ENCODE measurements at regions not wholly inside any gene's neighbourhood (a gene's known extent, or its start where the extent isn't known, plus 50 kb on each side); places are given as distances from the start of the nearest gene placed in this dataset.

DNA sequence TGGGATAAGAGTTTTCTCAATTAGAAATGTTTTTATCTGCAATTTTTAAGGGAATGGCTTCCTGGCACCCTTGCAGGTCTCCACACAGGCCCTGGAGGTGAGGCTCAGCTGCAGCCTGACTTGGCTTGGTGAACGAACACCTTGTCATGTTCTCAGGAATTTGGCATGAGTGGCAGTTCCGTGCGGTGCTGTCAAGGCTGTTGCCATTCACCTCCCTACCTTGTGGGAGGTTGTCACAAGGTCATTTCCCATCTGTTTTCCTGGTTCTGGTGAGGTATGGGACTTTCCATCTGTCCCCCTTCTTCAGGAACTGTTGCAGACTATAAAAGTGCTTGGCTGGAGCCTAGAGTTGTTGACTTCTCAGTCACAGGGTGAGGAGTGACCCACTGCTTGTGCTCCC lies 82.9 kb downstream of the ELOVL4 start:
- TF ChIP-seq CTCF (conservative IDR thresholded peaks at IDR 0.05; ENCODE audit: low read depth, low read length): no peak
- Histone ChIP-seq H3K36me3 (ENCODE audit: insufficient read depth) (no peaks in the 10 kb centered on the region), H4K20me1 (ENCODE audit: insufficient read depth) (no peaks in the 10 kb centered on the region), H3K4me1 (ENCODE audit: low read depth, poor library complexity, severe bottlenecking) (peaks cover 7% of the 10 kb centered on the region), H3K4me2 (no peak overlapping the region), H3K4me3 (IDR thresholded peaks at IDR 0.05; ENCODE audit: insufficient read depth, low read depth, low read length) (no peak overlapping the region), H3K79me2 (ENCODE audit: insufficient read depth, low read depth) (no peaks in the 10 kb centered on the region), H3K9ac (no peak overlapping the region), H2AFZ (ENCODE audit: low read depth) (no peak overlapping the region), H3K27ac (no peak overlapping the region), H3K27me3 (ENCODE audit: insufficient read depth, low read depth) (no peaks in the 10 kb centered on the region)

DNA sequence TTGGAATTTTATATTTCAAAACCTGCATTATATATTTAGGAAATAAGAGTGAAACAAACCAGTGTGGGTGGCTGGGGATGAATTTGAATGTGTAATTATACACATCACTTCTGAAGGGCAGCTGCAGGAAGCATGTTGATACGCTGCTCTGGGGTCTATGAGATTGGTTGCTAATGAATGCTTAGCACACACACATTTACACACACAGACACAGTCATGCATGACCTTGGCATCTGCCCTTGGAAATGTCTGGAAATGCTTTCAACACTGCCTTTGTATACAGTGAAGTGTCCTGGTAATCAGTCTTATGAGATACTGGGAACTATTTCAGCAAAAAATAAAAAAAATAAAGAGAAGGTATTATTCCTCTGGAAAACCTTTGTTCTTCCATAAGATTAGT lies 83.4 kb downstream of the ELOVL4 start:
- Histone ChIP-seq H3K36me3 (ENCODE audit: insufficient read depth) (no peaks in the 10 kb centered on the region), H3K4me3 (IDR thresholded peaks at IDR 0.05; ENCODE audit: insufficient read depth, low read depth, low read length) (no peak overlapping the region), H3K4me2 (no peak overlapping the region), H3K27me3 (ENCODE audit: insufficient read depth, low read depth) (no peaks in the 10 kb centered on the region), H3K9ac (no peak overlapping the region), H3K79me2 (ENCODE audit: insufficient read depth, low read depth) (no peaks in the 10 kb centered on the region), H2AFZ (ENCODE audit: low read depth) (no peak overlapping the region), H3K4me1 (ENCODE audit: low read depth, poor library complexity, severe bottlenecking) (peaks cover 3% of the 10 kb centered on the region), H4K20me1 (ENCODE audit: insufficient read depth) (no peaks in the 10 kb centered on the region), H3K27ac (no peak overlapping the region)
- no peak for TF ChIP-seq CTCF (conservative IDR thresholded peaks at IDR 0.05; ENCODE audit: low read depth, low read length)

- TF ChIP-seq CTCF (conservative IDR thresholded peaks at IDR 0.05; ENCODE audit: low read depth, low read length): no peak
- Histone ChIP-seq H3K4me3 (IDR thresholded peaks at IDR 0.05; ENCODE audit: insufficient read depth, low read depth, low read length) (no peak overlapping the region), H3K27ac (no peak overlapping the region), H3K9ac (no peak overlapping the region), H2AFZ (ENCODE audit: low read depth) (no peak overlapping the region), H3K4me2 (no peak overlapping the region), H3K4me1 (ENCODE audit: low read depth, poor library complexity, severe bottlenecking) (no peaks in the 10 kb centered on the region), H3K27me3 (ENCODE audit: insufficient read depth, low read depth) (no peaks in the 10 kb centered on the region), H3K36me3 (ENCODE audit: insufficient read depth) (no peaks in the 10 kb centered on the region), H3K79me2 (ENCODE audit: insufficient read depth, low read depth) (no peaks in the 10 kb centered on the region), H4K20me1 (ENCODE audit: insufficient read depth) (no peaks in the 10 kb centered on the region)
Observed at GRCh38 chr6:79863566-79863965, 83.8 kb downstream of the ELOVL4 start.

DNA sequence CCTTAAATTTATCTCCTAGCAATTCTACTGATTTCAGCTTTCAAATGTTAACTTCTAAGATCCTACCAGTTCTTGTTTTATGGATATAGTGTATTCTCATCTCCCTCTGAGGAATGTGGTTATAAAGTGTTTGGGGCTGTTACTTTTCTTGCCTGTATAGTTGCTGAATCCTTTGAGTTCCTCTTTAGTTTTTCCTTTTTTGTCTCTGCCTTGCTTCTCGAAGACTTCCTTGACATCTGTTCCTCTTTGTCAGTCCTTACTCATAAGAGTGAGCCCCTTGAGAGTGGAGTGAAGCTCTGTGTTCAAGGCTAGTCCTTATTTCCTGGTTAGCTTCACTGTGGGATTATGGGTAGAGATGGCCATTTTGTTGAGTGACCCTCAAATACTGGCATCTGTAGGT lies 84.6 kb downstream of the ELOVL4 start:
- no peaks in the 10 kb centered on the region for H3K36me3 ChIP-seq (ENCODE audit: insufficient read depth)
- no peaks in the 10 kb centered on the region for H4K20me1 ChIP-seq (ENCODE audit: insufficient read depth)
- H3K4me2 ChIP-seq: no peak overlapping the region
- H3K4me3 ChIP-seq (IDR thresholded peaks at IDR 0.05; ENCODE audit: insufficient read depth, low read depth, low read length): no peak overlapping the region
- H3K27ac ChIP-seq: no peak overlapping the region
- no peaks in the 10 kb centered on the region for H3K79me2 ChIP-seq (ENCODE audit: insufficient read depth, low read depth)
- no peak overlapping the region for H3K9ac ChIP-seq
- H2AFZ ChIP-seq (ENCODE audit: low read depth): no peak overlapping the region
- no peaks in the 10 kb centered on the region for H3K27me3 ChIP-seq (ENCODE audit: insufficient read depth, low read depth)
- no peak for TF ChIP-seq CTCF (conservative IDR thresholded peaks at IDR 0.05; ENCODE audit: low read depth, low read length)
- H3K4me1 ChIP-seq (ENCODE audit: low read depth, poor library complexity, severe bottlenecking): no peaks in the 10 kb centered on the region

- no peaks in the 10 kb centered on the region for H3K27me3 ChIP-seq (ENCODE audit: insufficient read depth, low read depth)
- no peak overlapping the region for H3K27ac ChIP-seq
- no peak overlapping the region for H3K9ac ChIP-seq
- H3K4me3 ChIP-seq (IDR thresholded peaks at IDR 0.05; ENCODE audit: insufficient read depth, low read depth, low read length): no peak overlapping the region
- H3K36me3 ChIP-seq (ENCODE audit: insufficient read depth): no peaks in the 10 kb centered on the region
- H3K4me2 ChIP-seq: no peak overlapping the region
- H3K79me2 ChIP-seq (ENCODE audit: insufficient read depth, low read depth): no peaks in the 10 kb centered on the region
- no peaks in the 10 kb centered on the region for H4K20me1 ChIP-seq (ENCODE audit: insufficient read depth)
- no peak overlapping the region for H2AFZ ChIP-seq (ENCODE audit: low read depth)
- TF ChIP-seq CTCF (conservative IDR thresholded peaks at IDR 0.05; ENCODE audit: low read depth, low read length): no peak
- H3K4me1 ChIP-seq (ENCODE audit: low read depth, poor library complexity, severe bottlenecking): no peaks in the 10 kb centered on the region
Observed at GRCh38 chr6:79862126-79862525, 85.2 kb downstream of the ELOVL4 start.

All from KMS-11 (cell line).